ENCODE measurements at regions not wholly inside any gene's neighbourhood (a gene's known extent, or its start where the extent isn't known, plus 50 kb on each side); places are given as distances from the start of the nearest gene placed in this dataset.

- Histone ChIP-seq H3K4me1 (ENCODE audit: control insufficient read depth in 2 of 2, insufficient read depth in 2 of 2, low read length in 1 of 2) (no peaks in the 10 kb centered on the region), H3K4me3 (ENCODE audit: low read depth in 1 of 2, low read length in 2 of 2) (no peak overlapping the region), H3K9me3 (ENCODE audit: control insufficient read depth in 2 of 2, insufficient read depth in 1 of 2, low read depth in 1 of 2, low read length in 1 of 2) (no peaks in the 10 kb centered on the region), H3K36me3 (ENCODE audit: control insufficient read depth in 2 of 2, insufficient read depth in 2 of 2, low read length in 1 of 2) (no peaks in the 10 kb centered on the region), H3K27me3 (ENCODE audit: control insufficient read depth in 1 of 2, insufficient read depth in 2 of 2, low read length in 2 of 2) (no peaks in the 10 kb centered on the region), H3K27ac (ENCODE audit: low read depth in 2 of 2, low read length in 1 of 2) (no peak overlapping the region)
- 43 to 52% methylated on average over 9 of the region's 9 CpGs for WGBS, 2 donors
These were observed 57.8 kb upstream of the MMP2 start for GRCh38 chr16:55421226-55421625.

GRCh38 chr16:55426865-55427484, 52.0 kb upstream of the MMP2 start:
- H3K4me1 ChIP-seq (ENCODE audit: control insufficient read depth in 2 of 2, insufficient read depth in 2 of 2, low read length in 1 of 2): no peaks in the 10 kb centered on the region
- WGBS, 2 donors: 53 to 65% methylated on average over 5 of the region's 5 CpGs
- no peaks in the 10 kb centered on the region for H3K36me3 ChIP-seq (ENCODE audit: control insufficient read depth in 2 of 2, insufficient read depth in 2 of 2, low read length in 1 of 2)
- H3K9me3 ChIP-seq (ENCODE audit: control insufficient read depth in 2 of 2, insufficient read depth in 1 of 2, low read depth in 1 of 2, low read length in 1 of 2): no peaks in the 10 kb centered on the region
- H3K27me3 ChIP-seq (ENCODE audit: control insufficient read depth in 1 of 2, insufficient read depth in 2 of 2, low read length in 2 of 2): no peaks in the 10 kb centered on the region
- no peak overlapping the region for H3K27ac ChIP-seq (ENCODE audit: low read depth in 2 of 2, low read length in 1 of 2)
- H3K4me3 ChIP-seq (ENCODE audit: low read depth in 1 of 2, low read length in 2 of 2): no peak overlapping the region
